Left colon (tissue), 2 donors: ENCODE measurements at regions not wholly inside any gene's neighbourhood (a gene's known extent, or its start where the extent isn't known, plus 50 kb on each side); places are given as distances from the start of the nearest gene placed in this dataset.
A peak's percentile ranks its signal among the peaks of the same experiment; 100 is the strongest.
"Not testable (repeated sequence)": the region's sequence is repeated elsewhere in the genome, so short reads cannot be mapped to it uniquely, and the experiment has no call there.

Experiments
- ATAC-seq: fragments of 200-7000 bp; cut with Tn5 transposase; one replicate; pipeline ENCODE4 v1.9.1; 2020; ENCODE audit warnings: mild to moderate bottlenecking, moderate library complexity
- DNase-seq, 2 donors: peaks; one replicate each; pipeline ENCODE4 v3.0.0-alpha.2; 2020
- intact Hi-C, 2 donors: fragments of 100-400 bp; cut with DNase I in 1 of 2; cut with micrococcal nuclease in 1 of 2; formaldehyde crosslinking; loops; one replicate each; pipeline versions ENCODE4 v1.11.2 to v1.14.0; 2022; cut with DNase I, micrococcal nuclease
- donor health status: DM: no; HTN: no; CAD: no.
- donor health status: DM: yes; HTN: yes; CAD: no.

DNA sequence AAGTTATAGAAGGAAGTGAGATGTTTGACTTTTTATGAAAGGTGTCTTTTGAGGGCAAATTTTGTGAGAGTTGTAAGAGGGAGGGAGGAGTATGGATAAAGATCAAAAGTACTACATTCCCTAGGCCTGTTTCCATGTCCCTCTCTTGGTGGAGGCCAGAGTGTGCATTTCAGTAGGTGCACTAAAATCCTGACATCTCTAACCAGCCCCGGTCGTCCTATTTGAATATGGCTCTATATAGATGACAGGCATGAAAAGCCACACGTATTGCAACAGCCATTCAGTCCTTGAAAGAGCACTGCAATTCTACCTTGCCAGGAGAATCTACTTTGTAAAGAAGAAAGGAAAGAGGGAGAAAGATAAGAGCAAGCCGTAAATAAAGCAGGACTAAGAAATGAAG, 510.1 kb downstream of the IRS2 start:
- no peak for ATAC-seq
- intact Hi-C loops, result no loop called here
- no peak for DNase-seq

GRCh38 chr13:109275852-109276251, 510.5 kb downstream of the IRS2 start:
- peak; percentile 67 for ATAC-seq
- intact Hi-C loops, result no loop called here

DNA sequence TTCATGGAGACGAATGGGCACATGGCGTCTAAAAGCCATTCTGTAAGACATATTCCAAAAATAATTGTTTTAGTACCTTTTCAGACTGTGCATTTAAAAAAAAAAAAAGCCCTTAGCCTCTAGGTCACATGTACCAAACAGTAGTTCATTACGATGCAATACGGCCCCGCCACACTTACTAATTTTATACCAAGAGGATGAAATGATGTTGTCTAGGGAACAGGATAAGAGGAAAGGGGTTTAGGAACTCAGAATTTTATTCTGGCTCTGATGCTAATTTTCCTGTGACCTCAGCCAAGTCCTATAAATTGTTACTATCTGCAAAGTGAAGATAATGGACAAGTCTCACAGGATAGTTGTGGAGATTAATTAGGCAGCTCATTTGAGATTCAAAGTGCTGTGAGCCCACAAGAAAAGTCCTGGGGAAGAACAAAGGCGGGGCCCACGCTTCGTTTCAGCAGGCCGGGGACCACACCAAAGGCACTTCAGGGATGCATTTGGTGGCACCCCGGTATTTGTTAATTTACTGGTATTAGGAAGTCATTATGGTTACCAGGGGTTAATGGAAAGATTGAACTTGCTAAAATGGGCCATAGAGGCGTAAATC, 511.1 kb downstream of the IRS2 start:
- intact Hi-C loops, result no loop called here
- DNase-seq (no peak), ATAC-seq (no peak)

More at GRCh38 chr13:109275852-109276251, 510.5 kb downstream of the IRS2 start:
- DNase-seq, result peak; percentile 38 to 64

DNA sequence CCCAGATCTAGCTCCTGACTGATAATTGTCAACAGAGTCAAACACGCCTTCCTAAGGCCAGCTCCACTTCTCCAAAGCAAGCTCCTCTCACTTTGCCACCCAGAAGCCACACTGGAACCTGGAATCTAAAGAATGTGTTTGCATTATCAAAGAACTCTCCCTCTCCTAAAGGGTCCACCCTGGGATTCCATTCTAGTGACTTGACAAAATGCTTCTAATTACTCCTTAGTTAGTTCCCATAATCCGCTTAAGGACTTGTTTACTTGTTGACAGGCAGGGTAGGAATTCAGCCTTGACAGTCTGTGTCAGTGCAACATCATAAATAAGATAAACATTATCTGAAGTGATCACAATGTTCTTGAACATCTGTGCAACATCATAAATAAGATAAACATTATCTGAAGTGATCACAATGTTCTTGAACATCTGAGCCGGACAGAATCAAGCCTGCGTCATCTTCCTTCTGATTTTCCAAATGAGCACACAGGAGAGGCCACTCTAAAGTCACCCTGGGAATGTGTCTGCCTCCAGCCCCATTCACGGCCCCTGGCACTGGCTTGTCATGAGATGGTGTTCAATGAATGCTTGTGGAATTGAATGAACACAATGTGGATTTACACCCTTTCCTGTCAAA, 512.1 kb downstream of the IRS2 start:
- DNase-seq (no peak), ATAC-seq (no peak)
- intact Hi-C loops, result no loop called here

DNA sequence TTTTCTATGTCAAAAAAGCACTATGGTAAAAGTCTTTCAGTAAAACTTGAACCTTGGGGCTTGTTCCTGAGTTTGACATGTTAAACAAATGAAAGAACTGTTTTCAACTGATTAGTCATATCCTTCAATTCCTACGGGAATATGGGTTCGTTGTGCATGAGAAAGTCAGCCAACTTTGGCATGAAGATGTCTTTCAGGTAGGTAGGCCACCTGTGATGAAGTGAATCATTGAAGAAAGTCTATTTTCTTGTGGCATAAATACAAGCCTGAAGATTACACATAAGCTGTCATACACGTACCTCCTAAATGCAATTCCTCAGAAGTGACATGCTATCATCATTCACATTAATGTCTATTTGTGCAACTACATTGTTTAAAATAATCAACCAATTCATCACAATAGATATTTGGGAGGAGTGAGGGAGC, 513.0 kb downstream of the IRS2 start:
- ATAC-seq (no peak), DNase-seq (no peak)
- intact Hi-C loops, result no loop called here

GRCh38 chr13:109272595-109273325, 513.6 kb downstream of the IRS2 start:
- no peak for DNase-seq
- ATAC-seq, result no peak
- intact Hi-C loops, result no loop called here

DNA sequence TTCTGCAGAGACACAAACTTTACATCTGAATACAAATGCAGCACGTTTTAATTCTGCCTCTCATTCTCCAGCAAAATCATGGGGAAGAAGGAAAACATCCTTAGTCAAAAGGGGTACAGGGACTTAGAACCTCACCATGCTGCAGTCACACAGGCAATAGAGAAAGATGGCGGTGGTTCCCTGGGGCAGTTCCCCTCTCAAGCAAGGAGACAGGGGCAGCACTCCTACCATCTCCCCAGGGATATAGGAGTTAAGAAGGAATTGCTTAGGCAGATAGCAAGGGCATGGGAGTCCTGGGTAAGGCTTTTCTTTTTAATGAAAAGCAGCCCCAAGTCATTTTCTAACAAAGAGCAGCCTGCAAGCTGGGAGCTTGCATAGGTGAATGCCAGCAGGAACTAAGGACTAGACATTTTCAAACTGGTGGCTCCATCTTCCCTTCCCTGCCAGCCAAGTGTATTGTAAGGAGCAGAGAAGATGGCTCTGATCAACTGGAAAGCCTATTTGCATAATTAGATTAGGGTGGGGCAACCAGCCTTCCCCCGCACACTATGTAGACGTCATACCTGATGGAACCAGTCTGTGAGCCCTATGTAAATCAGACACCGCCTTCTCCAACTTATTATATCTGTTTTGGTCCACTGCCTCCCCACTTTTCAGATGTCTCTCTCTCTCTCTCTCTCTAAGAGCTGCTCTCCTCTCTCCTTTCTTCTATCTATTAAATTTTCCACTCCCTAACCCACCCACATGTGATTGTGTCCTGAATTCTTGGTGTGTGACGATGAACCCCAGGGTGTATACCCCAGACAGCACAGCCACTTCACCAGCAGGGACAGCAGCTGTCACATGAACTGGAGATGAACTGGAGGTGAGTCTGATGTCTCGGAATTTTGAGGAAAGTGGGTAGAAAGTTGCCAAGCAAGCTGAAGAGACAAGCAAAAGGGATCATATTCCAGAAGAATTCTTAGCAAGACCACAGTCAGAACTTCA, 514.5 kb downstream of the IRS2 start:
- DNase-seq, result no peak
- intact Hi-C loops, result no loop called here
- no peak for ATAC-seq

DNA sequence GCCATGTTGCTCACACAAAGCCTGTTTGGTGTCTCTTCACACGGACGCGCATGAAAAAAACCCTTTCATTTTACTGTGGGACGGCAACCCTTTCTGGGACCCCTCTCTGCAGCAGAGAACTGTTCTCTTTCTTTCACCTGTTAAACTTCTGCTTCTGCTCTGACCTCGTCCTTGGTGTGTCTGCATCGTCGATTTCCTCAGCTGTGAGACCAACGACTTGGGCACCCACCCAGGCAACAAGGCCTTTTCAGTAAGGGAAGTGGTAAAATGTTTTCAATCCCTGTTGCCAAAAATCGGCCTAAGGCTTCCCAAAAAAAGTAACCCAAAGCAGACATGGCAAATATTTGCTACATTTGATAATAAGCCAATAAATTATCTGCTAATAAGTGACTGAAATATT, 515.3 kb downstream of the IRS2 start:
- ATAC-seq, result no peak
- intact Hi-C loops, result no loop called here
- no peak for DNase-seq

DNA sequence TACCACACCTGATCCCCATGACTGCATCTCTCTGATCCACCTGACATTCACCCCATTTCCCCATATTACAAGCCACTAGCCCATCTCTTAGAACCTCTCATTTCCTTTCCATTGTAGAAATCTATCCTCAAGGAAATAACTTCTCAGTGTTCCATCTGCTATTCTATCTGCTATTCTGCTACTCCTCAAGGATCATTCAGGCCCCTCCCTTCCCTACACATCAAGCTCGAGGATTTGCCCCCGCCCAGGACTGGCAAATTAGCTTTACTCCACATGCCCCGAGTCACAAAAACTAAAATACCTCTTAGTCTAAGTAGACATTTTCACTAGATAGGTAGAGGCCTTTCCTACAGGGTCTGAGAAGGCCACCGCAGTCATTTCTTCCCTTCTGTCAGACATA, 517.0 kb downstream of the IRS2 start:
- intact Hi-C loops, DNase-seq, ATAC-seq: not testable (repeated sequence)

GRCh38 chr13:109268492-109268891, 517.9 kb downstream of the IRS2 start:
- ATAC-seq, intact Hi-C loops, DNase-seq: not testable (repeated sequence)

DNA sequence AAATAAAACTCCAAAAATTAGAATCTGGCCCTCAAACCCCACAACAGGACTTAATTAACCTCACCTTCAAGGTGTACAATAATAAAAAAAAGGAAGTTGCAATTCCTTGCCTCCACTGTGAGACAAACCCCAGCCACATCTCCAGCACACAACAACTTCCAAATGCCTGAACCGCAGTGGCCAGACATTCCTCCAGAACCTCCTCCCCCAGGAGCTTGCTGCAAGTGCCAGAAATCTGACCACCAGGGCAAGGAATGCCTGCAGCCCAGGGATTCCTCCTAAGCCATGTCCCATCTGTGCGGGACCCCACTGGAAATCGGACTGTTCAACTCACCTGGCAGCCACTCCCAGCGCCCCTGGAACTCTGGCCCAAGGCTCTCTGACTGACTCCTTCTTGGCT, 519.0 kb downstream of the IRS2 start:
- ATAC-seq, intact Hi-C loops, DNase-seq: not testable (repeated sequence)

- ATAC-seq, DNase-seq, intact Hi-C loops: not testable (repeated sequence)
These were observed 521.0 kb downstream of the IRS2 start for GRCh38 chr13:109265438-109265742.

DNA sequence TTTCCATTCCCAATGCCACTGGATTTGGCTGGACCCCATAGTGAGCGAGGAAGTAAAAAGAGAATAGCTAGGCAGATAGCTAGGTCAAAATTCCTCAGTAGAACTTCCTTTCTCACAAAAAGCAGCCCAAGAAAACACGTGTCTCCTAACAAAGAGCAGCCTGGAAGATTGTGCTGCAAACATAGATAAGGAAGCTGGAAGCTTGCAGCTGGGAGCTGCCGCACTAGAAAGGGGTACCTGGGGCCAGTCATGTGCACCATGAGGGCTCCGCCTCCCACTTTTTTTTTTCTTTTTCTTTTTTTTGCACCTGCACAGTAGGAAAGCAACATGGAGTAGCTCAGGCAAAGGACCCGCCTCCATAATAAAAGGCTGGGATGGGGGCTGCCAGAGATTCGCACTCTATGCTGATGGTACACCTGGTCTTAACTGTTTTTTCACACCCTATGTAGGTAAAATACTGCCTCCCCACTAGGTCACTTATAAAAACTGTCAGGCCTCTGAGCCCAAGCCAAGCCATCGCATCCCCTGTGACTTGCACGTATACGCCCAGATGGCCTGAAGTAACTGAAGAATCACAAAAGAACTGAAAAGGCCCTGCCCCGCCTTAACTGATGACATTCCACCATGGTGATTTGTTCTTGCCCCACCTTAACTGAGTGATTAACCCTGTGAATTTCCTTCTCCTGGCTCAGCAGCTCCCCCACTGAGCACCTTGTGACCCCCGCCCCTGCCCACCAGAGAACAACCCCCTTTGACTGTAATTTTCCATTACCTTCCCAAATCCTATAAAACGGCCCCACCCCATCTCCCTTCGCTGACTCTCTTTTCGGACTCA, 521.6 kb downstream of the IRS2 start:
- ATAC-seq, intact Hi-C loops, DNase-seq: not testable (repeated sequence)

DNA sequence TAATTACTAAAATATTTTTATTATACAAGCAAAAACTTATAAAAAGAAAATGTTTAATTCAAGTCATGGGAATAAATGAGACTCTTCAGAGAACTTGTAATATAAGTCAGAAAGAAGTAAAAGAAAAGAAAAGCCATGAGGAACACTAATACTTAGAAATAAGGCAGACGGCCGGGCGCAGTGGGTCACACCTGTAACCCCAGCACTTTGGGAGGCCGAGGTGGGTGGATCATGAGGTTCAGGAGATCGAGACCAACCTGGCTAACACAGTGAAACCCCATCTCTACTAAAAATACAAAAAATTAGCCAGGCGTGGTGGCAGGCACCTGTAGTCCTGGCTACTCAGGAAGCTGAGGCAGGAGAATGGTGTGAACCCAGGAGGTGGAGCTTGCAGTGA, 528.6 kb downstream of the IRS2 start:
- DNase-seq, ATAC-seq, intact Hi-C loops: not testable (repeated sequence)
